ELR (cell line): ENCODE measurements at regions not wholly inside any gene's neighbourhood (a gene's known extent, or its start where the extent isn't known, plus 50 kb on each side); places are given as distances from the start of the nearest gene placed in this dataset.

ENCODE experiments used
- DNase-seq: peaks from one replicate; pipeline ENCODE4 v3.0.0-alpha.2; 2015; ENCODE audit warnings: low read depth

DNA sequence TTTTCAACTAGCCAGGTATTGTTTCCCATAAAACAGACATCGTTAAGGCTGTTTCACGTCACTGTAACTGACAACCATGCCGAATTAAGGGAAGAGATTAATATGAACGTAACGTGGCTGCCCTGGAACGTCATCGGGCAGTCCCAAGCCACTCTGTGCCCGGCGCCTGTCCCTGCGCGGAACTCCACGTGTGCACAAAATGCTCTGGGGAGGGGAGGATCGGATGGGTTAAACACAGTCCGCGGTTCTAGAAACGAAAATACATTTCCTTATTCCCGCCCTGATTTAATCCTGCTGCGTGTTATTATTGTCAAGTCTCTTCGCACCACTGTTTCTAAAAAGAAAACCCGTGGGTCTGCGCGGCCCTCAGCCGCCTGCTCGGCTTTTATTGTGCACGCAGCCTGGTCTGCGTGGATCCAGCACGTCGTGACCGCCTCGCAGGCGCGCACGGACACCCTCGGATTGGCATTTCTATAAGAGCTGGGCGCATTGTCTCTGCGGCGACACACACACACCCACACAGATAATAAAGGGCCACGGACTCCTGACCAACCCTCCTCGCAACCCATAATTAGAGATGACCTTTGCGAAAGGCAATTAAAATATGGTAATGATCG, 69.6 kb upstream of the BCOR start:
- no peak for DNase-seq

DNA sequence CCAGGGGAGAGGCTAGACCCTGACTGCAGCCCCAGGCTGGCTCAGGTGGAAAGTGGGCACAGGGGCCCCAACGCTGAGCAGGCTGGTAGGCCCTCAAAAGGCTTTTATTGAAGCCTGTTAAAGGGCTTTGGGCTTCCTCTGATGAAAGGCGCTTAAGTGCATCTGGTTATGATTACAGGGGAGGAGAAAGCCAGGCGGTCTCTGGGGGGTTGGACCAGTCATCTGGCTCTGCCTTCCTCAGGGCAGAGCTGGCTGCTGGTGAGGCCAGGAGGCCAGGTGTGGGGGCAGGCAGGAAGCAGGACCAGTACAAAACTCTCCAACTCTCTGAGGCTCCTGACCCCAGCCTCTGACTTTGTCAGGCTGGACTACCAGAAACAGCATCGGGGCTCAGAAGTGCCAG, 68.8 kb upstream of the BCOR start:
- DNase-seq: no peak

DNA sequence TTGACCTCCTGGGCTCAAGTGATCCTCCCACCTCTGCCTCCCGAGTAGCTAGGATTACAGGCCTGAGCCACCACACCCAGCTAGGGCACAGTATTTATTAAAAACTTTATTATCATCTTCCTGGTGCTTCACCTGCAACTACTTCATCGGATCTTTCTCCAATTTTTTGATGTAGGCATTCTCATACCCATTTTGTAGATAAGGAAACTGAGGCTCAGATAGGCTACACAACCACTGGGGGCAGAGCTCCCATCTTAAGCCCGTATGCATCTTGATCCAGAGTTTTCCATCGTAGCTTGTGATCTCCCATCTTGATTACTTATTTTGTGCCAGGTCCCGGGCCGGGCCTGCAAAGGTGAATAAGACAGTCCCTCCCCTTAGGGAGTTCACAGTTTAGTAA, 68.1 kb upstream of the BCOR start:
- DNase-seq: no peak

DNA sequence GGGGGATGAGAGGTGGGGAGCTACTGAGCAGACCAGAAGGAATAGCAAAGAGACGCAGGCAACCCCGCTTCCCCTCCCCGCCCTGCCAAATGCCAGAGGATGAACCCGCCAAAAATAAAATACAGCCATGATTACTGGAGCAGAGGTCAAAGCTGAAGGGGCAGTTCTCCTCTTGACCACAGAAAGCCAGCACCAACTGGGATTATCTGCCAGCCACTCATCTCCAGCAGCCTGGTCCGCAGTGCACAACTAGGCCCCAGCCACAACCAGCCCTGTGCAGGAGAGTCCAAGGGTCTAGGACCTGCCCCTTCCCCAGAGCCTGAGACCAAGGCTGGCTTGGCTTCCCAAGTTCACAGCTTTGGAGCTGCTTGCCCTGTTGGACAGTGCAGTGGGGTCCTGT, 67.4 kb upstream of the BCOR start:
- no peak for DNase-seq

DNA sequence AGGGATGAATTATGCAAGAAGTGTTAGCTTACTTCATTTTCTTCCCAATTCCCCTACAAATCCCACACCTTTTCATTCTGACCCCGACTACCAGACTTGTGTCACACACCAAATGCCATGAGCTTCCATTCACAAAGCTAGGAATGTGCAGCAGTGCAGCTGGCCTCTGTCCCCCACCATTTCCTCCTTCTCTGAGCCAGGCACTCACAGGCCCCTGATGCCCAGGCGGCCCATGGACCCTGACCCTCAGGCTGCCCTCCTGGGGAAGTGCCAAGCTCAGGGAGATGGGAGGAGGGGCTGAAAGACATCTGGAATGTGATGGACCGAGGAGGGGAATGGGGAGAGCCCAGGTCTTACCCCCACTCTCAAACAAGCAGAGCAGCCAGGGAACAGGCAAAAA, 67.0 kb upstream of the BCOR start:
- no peak for DNase-seq

DNA sequence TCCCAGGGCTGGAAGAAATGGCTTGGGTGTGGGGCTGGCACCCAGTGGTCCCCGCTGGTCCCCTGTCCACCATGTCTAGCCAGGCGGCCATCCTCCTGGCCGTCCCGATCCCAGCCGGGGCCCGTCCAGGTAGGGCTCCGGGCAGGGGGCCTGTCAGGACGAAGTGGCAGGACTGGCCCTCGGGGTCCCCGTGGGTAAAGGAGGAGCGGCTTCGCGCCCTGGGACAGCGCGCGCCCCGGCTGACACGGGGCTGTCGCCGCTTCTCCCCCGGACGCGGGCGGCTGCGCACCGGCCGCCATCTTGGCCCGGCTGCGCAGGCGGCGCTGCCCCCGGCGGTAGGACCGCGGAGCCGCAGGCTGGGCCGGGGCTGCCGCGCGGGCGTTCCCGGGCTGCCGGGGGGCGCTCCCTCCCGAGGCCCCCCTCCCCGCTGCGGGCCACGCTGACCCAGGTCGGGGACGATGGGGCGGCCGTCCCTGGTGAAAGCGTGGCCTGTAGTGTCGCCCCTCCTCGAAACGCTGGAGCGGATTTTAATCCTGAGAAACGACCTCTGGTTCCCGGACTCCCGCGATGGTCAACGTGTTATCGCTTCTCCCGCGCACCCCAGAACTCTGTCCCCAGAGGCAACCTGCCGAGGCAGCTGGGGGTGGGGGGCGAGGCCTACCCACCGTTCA, 60.4 kb upstream of the BCOR start:
- DNase-seq: peak; percentile 48

DNA sequence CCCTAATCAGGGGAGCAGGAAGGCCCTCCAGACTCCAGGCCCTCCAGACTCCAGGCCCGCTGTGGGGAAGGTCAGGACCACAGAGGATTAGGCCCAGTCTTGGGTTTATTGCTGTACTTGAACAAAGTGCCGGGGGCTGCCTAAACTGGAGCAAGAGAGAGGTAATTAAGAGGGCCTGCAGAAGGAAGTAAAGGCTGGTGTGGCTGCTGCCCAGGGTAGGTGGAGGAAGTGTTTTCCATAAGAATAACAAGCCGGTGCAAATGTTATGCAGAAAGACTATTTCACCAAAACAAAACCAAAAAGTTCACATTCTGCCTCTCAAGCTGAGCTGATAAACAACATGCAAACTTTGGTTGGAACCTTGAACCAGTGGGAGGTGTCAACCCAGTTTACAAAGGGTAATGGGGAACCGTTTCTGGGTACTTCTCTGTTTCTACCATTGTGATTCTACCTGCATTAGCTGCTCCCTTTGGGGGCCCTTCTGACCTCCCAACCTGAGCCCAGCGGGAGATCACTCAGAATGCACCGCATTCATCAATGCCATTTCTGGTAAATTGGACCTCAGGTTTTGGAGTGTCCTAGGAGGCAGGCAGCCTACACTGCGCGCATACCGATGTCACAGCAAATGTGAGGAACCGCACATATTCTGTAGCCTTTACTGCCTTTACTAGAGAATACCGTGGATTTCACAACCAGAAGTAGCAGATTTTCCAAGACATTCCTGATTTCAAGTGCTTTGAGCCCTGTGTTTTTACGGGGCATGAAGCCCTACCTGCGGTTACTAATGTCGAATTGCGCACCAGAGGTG, 59.7 kb upstream of the BCOR start:
- no peak for DNase-seq

DNA sequence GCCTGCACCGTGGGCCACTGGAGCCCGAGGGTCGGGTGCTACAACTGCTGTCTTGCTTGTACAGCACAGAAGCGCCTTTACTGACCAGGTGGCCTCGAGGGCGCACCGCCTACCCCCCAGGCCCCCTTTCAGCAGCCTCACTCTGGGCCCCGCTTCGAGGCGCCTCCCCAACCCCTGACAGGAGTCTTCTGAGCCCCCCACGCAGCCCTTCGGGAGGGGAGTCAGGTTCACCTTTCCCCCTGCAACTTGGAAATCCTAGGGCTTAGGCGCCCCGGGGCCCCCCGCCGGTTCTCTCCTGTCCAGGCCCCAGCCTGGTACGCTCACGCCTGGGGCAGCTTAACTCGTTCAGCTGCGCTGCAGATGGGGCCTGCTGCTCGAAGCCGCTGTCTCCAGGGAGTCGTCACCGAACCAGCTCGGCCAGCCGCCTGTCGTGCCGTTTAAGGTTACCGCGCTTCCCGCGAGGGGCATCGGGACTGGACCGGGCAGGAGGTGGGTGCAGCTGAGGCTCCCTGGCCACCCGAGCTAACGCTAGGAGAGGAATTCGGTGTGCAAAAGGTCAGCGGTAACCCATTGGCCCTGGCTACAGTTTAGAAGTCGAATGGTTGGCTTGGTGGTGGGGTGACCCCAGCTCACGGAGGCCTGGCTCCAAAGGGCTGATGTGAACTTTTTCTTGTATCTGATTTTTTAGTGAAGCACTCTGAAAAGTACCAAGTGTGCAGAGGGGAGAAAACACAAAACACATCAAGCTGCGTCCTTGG, 58.9 kb upstream of the BCOR start:
- no peak for DNase-seq

DNA sequence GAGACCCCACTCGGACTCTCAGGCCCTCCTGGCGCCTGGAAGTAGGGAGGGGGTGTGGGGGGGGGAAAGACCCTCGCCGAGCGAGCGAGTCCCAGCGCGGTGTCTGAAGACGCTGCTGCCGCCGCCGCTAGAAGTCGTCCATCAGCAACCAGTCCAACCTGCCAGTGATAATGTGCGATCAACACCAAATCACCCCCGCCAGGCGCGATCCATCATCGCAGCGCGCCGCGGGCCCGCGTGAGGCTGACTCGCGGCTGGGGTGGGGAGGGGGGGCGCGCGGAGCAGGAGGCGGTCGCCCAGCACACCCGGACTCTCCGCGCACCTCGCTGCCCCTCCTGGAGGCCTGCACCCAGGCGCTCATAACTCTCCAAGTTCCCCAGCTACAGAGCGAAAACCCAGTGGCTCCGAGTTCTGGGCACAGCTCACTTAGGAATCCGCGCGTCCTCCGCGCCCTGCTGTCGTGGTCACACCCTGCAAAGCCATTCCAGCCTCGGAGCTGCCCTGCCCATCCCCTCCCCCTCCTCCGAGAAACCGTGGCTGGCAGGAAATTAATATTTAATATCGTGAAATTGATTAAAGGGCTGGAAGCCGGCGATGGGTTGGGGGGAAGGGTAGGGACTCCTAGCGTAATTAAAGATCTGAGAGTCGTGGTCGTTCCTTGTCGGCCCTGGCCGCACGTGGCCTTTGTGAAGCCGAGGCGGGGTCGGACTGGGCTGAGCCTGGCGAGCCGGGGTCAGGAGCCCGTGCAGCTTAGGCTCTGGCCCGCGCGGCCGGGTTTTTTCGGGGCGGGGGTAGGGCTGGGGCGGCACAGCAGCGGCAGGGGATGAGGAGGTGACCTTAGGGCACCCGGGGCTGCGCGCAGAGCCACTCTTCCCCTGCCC, 58.1 kb upstream of the BCOR start:
- no peak for DNase-seq

DNA sequence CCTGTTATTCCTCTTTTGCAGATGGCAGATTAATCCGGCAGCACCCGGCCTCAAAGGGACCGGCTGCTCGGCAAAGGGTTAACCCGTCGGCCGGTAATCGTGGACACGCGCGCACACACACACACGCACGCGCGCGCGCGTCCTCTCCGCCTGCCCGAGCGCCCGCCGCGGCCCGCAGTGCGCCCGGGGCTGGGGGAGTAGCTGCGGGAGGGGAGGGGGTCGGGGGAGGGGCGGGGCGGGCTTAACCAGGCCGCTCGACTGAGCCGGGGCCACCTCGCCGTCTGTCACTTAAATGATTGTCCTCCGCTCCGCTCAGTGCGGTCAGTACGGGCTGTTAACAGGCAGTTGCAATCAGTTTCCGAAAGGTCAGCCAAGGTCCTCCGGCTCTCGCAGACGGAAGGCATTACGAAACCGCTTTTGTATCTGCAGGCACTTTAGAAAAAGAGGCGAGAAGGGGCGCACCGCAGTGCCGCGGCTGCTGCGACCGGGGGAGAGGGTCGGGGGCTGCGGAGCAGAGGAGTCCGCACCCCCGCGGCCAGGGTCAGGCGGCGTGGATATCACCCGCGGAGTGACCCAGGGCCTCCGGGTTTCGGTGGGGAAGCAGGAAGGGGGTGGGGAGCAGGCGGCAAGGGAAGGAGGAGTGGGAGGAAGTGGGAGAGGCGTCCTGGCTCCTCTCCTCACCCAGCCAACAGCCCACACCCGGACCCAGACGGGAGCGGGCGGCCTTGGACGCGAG, 57.3 kb upstream of the BCOR start:
- DNase-seq: peak; percentile 56

DNA sequence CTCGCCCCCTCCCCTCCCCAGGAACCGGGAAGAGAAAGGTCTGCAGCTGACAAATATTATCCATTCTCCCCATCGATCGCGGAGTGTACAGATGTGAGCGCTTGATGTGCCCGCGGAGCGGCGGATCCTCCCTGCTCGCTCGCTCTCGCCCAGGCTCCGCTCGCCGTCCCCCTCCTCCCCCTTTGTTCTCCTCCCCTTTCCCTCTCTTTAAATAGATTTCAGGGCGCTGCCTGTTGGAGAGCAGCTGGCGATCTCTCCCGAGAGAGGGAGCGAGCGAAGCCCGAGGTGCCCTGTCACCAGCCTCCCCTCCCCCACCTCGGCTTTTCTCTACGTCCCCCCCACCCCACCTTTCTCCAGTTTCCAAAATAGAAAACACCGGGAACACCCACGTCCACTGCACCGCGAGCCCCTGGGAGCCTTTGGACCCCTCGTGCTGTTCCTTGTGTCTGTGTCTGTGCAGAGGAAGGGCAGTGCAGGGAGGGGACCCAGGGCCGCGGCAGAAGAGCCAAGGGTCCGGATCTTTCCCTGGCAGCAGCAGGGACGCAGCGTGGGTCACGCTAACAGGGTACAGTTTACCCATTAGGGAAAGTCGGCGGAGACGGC, 56.6 kb upstream of the BCOR start:
- DNase-seq: peak; percentile 59

DNA sequence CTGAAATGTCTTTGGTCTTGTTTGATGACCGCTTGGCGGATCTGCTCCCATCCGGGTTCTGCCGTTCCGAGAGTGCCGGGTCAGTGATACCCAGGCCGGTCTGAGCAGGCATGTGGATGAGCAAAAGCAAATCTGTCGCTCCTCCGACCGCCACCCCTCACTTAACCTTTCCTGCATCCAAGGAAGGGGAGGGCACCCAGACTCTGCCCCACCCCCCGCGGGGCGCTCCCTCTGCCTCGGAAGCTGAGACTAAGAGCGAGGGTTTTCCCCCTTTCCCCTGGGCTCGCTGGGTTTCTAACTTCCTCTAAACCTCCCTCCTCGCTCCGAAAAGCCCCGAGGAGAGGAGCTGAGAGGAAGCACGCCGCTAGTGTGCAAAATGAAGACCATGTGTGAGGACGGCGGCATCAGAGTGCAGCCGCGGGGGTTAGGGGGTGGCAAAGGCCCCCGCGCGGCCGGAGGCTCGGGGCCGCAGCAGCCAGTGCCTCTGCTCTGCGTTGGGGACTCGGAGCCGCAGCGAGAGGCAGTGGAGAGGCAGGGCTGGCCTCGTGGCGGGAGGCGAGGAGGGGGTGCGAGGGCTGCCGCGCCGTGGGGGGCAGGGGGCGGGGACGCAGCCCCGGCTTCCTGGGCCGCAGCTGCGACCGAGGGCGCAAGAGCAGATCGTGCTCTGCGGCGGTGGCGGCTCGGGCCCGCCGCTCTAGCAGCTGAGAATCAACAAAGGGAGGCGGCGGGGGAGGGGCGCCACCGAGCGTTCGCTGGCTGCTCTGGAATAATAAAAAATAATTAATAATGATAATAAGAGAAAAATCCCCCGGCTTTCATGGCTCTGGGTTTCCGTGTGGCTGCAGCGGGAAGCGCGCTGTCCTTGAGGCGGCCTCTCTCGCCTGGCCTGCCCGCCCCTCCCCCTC, 55.8 kb upstream of the BCOR start:
- DNase-seq: peak; percentile 57

DNA sequence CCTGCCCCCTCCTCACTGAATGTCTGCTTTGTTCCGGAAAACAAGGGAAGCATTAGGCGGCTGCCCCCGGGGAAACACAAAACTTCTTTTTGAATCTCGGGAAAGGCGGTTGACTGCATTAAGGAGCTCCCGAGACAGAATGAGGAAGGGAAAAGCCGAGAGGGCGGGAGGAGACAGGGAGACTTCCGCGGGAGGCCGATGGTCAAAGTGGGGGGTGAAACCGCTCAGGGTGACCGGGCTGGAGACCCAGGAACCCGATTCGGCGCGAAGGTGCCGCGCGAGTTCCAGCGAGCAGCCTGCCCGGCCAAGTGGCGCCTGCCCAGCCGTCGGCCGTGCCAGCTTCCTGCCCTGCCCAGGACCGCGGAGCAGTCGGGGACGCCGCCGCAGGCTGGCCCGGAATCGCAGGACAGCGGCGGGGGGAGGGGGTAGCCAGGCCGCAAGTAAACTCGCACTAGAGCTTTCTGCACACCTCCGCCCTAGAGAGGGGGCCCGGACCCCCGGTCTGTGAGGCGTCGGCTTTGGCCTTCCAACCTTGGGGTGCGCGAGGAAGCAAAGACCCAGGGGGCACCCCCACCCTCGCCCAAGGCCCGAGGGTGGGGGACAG, 55.1 kb upstream of the BCOR start:
- peak; percentile 42 for DNase-seq

DNA sequence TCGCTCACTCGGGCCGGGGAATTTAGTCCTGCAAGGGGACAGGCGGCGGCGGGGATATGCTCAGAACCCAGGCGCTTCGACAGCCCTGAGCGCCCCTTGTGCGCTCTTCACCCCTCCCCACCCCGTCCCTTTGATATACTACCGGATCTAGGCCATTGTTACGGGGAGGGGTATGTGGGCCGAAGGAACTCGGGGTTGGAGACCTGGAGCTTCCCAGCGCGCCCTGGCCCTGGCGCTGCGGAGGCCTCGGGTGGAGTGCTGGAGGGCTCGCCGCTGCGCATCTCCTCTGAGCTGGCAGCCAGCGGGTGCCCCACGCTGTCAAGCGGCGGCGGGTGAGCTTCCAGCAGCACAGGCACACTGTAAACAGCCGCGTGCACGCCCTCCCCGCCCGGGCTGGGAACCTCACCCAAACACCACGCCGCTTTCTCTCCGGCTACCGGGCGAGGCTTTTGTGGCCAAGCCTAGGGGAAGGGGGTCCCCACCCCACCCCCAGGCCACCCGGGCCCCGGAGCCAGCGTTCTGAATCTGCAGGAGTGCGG, 54.5 kb upstream of the BCOR start:
- DNase-seq: peak; percentile 23

DNA sequence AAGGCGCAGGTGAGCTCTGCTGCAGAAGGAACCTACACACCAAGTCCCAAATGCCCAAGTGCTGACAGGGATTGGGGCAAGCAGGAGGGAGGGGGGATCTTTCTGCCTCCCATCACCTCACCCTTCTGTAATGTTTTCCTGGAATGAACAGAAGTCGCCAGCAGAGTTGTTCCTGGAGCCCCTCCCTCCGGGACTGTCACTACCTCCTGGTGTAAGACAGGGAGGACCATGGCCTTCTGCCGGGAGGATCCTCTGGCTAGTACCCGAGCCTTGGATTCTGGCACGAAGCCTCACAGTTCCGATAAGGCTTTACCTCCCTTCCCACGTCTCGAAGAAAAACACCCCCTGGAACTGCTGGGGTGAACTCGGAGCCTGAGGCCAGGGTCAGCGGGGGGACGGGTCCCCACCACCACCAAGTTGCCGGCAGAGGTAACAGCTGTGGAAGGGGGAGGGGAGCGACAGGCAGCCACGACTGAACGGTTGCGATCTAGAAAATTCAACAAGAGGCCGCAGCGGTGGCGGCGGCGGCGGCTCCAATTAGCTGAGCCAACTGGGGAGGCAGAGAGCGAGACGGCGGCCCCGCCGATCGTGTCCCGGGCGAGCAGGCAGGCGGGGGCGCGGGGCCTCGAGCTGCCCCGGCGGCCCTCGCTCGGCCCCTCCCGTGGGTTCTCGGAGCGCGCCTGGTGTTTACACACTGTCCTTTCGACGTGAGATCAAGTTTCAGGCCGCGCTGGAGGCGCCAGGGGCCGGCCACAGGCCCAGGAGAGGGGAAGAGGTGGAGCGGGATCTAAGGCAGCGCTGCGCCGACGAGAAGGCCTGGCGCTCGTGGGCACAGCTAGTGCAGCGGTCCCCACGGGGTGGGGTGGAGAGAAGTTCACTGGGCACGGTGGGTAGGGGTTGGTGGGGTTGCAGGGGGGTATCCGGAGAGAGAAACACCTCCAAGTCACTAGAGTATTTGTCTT, 53.7 kb upstream of the BCOR start:
- DNase-seq: no peak

DNA sequence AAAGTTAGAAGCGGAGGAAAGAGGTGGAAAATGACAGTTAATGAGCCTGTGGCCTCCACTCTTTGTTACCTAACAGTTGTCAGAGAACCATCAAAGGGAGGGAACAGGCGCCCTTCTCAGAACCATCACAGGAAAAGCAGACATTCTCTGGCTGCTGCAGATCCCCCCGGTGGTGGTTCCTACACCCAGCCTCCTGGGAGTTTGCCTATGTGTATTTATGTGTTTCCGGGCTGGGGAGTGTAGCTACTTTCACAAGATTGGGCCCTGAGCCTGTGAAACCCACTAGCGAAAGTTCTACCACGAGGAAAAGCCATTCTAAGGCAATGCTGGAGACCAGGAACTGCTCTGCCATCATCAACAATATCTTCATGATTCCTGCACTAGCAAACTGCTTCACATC, 52.7 kb upstream of the BCOR start:
- no peak for DNase-seq
